ENCODE measurements at regions not wholly inside any gene's neighbourhood (a gene's known extent, or its start where the extent isn't known, plus 50 kb on each side); places are given as distances from the start of the nearest gene placed in this dataset.

DNA sequence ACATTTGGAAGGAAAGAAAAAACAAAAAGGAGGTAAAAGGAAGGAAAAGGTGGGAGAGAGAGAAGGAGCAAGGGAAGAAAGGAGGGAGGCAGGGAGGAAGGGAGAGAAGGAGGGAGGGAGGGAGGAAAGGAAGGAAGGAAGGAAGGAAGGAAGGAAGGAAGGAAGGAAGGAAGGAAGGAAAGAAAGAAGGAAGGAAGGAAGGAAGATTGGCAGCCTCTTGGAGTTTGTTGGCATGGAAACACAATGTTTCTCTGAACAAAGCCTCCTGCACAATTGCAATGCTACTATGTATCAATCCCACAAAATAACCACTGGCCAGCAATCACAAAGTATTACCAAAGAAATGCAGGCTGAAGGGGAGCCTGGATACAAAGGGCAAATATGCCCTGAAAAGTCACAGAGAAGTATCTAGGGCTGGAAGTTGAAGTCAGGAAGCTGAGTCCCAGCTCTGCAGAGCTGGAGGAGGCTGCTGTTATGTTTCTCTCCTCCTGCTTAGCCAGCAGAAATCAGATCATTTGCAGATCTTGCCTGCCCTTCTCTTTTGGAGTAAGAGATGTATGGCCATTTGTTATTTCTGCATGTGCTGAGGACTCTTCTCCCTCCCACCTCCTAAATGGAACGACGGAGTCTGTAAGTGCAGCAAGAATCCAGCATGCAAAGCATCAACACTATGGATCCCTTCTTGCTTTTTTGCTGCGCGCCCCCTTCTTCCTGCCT is 195.9 kb upstream of the LDB2 start:
- H3K9ac ChIP-seq (replicated peaks; ENCODE audit: extremely low read depth, insufficient read depth, low read length) = no peak overlapping the region
- DNase-seq (ENCODE audit: low read depth, low spot score) (peak; percentile 35), FAIRE-seq (no peak)
- no peaks in the 10 kb centered on the region for H3K36me3 ChIP-seq (ENCODE audit: control insufficient read depth in 2 of 2, extremely low read depth in 1 of 2, insufficient read depth in 2 of 2, low read length in 2 of 2)
- H2AFZ ChIP-seq (ENCODE audit: low read depth, low read length) = no peak overlapping the region
- no peaks in the 10 kb centered on the region for H3K79me2 ChIP-seq (ENCODE audit: control insufficient read depth, insufficient read depth, low read length)
- H3K4me2 ChIP-seq (ENCODE audit: insufficient read depth, low read length) = no peak overlapping the region
- no peaks in the 10 kb centered on the region for H4K20me1 ChIP-seq (replicated peaks; ENCODE audit: control insufficient read depth, extremely low read depth, insufficient read depth, low read length)
- intact Hi-C loops (cut with micrococcal nuclease) = no loop called here
- TF ChIP-seq JUN (IDR thresholded peaks at IDR 0.05; ENCODE audit: borderline replicate concordance, insufficient read depth, insufficient read length, low read depth) = no peak
- TF ChIP-seq GATA2 (IDR thresholded peaks at IDR 0.05; ENCODE audit: insufficient read depth, insufficient read length, low read depth, low read length) = no peak
- TF ChIP-seq MYC (IDR thresholded peaks at IDR 0.05; ENCODE audit: low read depth, low read length) = no peak
- TF ChIP-seq EZH2 (IDR thresholded peaks at IDR 0.05; ENCODE audit: borderline replicate concordance, low read depth, low read length, severe bottlenecking) = no peak
- no peak for TF ChIP-seq POLR2A (IDR thresholded peaks at IDR 0.05; ENCODE audit: low read depth, low read length)
- TF ChIP-seq, protein P1, sequence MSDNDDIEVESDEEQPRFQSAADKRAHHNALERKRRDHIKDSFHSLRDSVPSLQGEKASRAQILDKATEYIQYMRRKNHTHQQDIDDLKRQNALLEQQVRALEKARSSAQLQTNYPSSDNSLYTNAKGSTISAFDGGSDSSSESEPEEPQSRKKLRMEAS (IDR thresholded peaks at IDR 0.05; ENCODE audit: insufficient read depth, insufficient read length) = no peak
- TF ChIP-seq POLR2AphosphoS5 (IDR thresholded peaks at IDR 0.05; ENCODE audit: insufficient read depth, low read depth, low read length) = no peak
- no peak for TF ChIP-seq CTCF (IDR thresholded peaks at IDR 0.05; ENCODE audit: extremely low read depth in 1 of 2, insufficient read depth in 1 of 2, low read depth in 1 of 2, low read length in 2 of 2)
- no peak for TF ChIP-seq FOS (IDR thresholded peaks at IDR 0.05; ENCODE audit: borderline replicate concordance, insufficient read depth, low read length)
- no peak overlapping the region for H3K27ac ChIP-seq (ENCODE audit: insufficient read depth, low read depth, low read length)
- dilution Hi-C loops (cut with MboI; ENCODE audit: extremely low pct_ligation_motif_present, low sequenced_read_pairs) = no loop called here
- POLR2A ChIA-PET = no interaction called here
- H3K4me3 ChIP-seq (replicated peaks in 1 of 3; ENCODE audit: insufficient read depth in 1 of 3, low read depth in 1 of 3, low read length in 3 of 3) = no peak overlapping the region
- no peaks in the 10 kb centered on the region for H3K9me3 ChIP-seq (replicated peaks; ENCODE audit: control insufficient read depth, insufficient read depth, low read length)
- H3K27me3 ChIP-seq (ENCODE audit: control insufficient read depth in 2 of 2, insufficient read depth in 2 of 2, low read length in 2 of 2) = peaks cover 0 to 9% of the 10 kb centered on the region in 2 experiments
- no TSS peak for BruUV-seq (replicated peaks)
- H3K4me1 ChIP-seq (ENCODE audit: control insufficient read depth, extremely low read depth, insufficient read depth, low read length) = no peaks in the 10 kb centered on the region
- CTCF ChIA-PET = no interaction called here
- no peaks in the 10 kb centered on the region for H3K9me1 ChIP-seq (replicated peaks; ENCODE audit: control insufficient read depth, extremely low read depth, insufficient read depth, low read length)
